Smooth muscle cell (in vitro differentiated cells): ENCODE measurements at regions not wholly inside any gene's neighbourhood (a gene's known extent, or its start where the extent isn't known, plus 50 kb on each side); places are given as distances from the start of the nearest gene placed in this dataset.

ENCODE experiments used
- DNase-seq: peaks from one replicate; lab custom pipeline; 2025; ENCODE audit not compliant: unreplicated experiment; lab: John Stamatoyannopoulos, UW
- H2AFZ ChIP-seq: fragments of 200-600 bp; sonication (generic); 2 replicates; pipeline ENCODE4 v1.6.0; 2016; ENCODE audit warnings: antibody characterized with exemption, low read depth, mild to moderate bottlenecking
- H3F3A ChIP-seq: fragments of 200-600 bp; sonication (generic); 2 replicates; pipeline ENCODE4 v1.6.0; 2017; ENCODE audit warnings: antibody characterized with exemption, low read depth
- H3K27ac ChIP-seq: fragments of 200-600 bp; sonication (generic); 2 replicates; pipeline ENCODE4 v1.5.1; 2016; ENCODE audit warnings: low read depth, mild to moderate bottlenecking
- H3K27me3 ChIP-seq: fragments of 200-600 bp; sonication (generic); 2 replicates; pipeline ENCODE4 v1.6.1; 2016; ENCODE audit warnings: low read depth, mild to moderate bottlenecking
- H3K36me3 ChIP-seq: fragments of 200-600 bp; sonication (generic); 2 replicates; pipeline ENCODE4 v1.5.1; 2016; ENCODE audit warnings: low read depth
- H3K4me1 ChIP-seq: fragments of 200-600 bp; sonication (generic); 2 replicates; pipeline ENCODE4 v1.5.1; 2016; ENCODE audit warnings: low read depth
- H3K4me2 ChIP-seq: fragments of 200-600 bp; sonication (generic); 2 replicates; pipeline ENCODE4 v1.6.0; 2016; ENCODE audit warnings: mild to moderate bottlenecking
- H3K4me3 ChIP-seq: fragments of 200-600 bp; sonication (generic); 2 replicates; pipeline ENCODE4 v1.5.1; 2016; ENCODE audit warnings: mild to moderate bottlenecking
- H3K79me2 ChIP-seq: fragments of 200-600 bp; sonication (generic); 2 replicates; pipeline ENCODE4 v1.6.0; 2016; ENCODE audit warnings: low read depth, mild to moderate bottlenecking
- H3K9ac ChIP-seq: fragments of 200-600 bp; sonication (generic); 2 replicates; pipeline ENCODE4 v1.6.0; 2016; ENCODE audit warnings: low read depth
- H3K9me3 ChIP-seq: fragments of 200-600 bp; sonication (generic); replicated peaks from 2 replicates; pipeline ENCODE4 v1.5.1; 2016; ENCODE audit warnings: low read depth
- H4K20me1 ChIP-seq: fragments of 200-600 bp; sonication (generic); 2 replicates; pipeline ENCODE4 v1.6.0; 2016; ENCODE audit warnings: low read depth
- CTCF ChIP-seq: fragments of 200-600 bp; sonication (generic); IDR thresholded peaks from 2 replicates; pipeline ENCODE4 v1.5.1; 2017; ENCODE audit warnings: borderline replicate concordance, mild to moderate bottlenecking, antibody characterized with exemption; ENCODE audit not compliant: insufficient read depth, poor library complexity, severe bottlenecking
- WGBS: methylation state at CpG from one replicate; pipeline ENCODE4 v1.1.7; 2016; ENCODE audit warnings: low lambda C conversion rate; 5-methylcytosine and 5-hydroxymethylcytosine counted together

- no peaks in the 10 kb centered on the region for H3F3A ChIP-seq
- H3K27ac ChIP-seq: no peak overlapping the region
- H3K9ac ChIP-seq: no peak overlapping the region
- no peaks in the 10 kb centered on the region for H3K9me3 ChIP-seq
- no peak overlapping the region for H3K4me3 ChIP-seq
- no peaks in the 10 kb centered on the region for H3K4me1 ChIP-seq
- no peaks in the 10 kb centered on the region for H3K79me2 ChIP-seq
- H3K36me3 ChIP-seq: no peaks in the 10 kb centered on the region
- H2AFZ ChIP-seq: no peak overlapping the region
- no peak for DNase-seq
- H4K20me1 ChIP-seq: no peaks in the 10 kb centered on the region
- H3K4me2 ChIP-seq: no peak overlapping the region
- TF ChIP-seq CTCF: no peak
- H3K27me3 ChIP-seq: no peaks in the 10 kb centered on the region
- WGBS: 79% methylated on average over 5 of the region's 5 CpGs
Measured at GRCh38 chr11:26849036-26849435, 127.2 kb upstream of the SLC5A12 start.

- H3K4me2 ChIP-seq: no peak overlapping the region
- no peaks in the 10 kb centered on the region for H3F3A ChIP-seq
- no peaks in the 10 kb centered on the region for H3K9me3 ChIP-seq
- no peak for TF ChIP-seq CTCF
- H3K4me1 ChIP-seq: no peaks in the 10 kb centered on the region
- H3K27ac ChIP-seq: no peak overlapping the region
- no peak overlapping the region for H3K9ac ChIP-seq
- no peaks in the 10 kb centered on the region for H3K36me3 ChIP-seq
- no peaks in the 10 kb centered on the region for H4K20me1 ChIP-seq
- H3K4me3 ChIP-seq: no peak overlapping the region
- no peaks in the 10 kb centered on the region for H3K79me2 ChIP-seq
- DNase-seq: no peak
- H2AFZ ChIP-seq: no peak overlapping the region
- 90% methylated on average over 3 of the region's 3 CpGs for whole genome bisulfite sequencing
- no peaks in the 10 kb centered on the region for H3K27me3 ChIP-seq
Measured at GRCh38 chr11:26851291-26851690, 129.4 kb upstream of the SLC5A12 start.

- 94% methylated on average over 4 of the region's 4 CpGs for WGBS
- Histone ChIP-seq H3K4me2 (no peak overlapping the region), H3K4me3 (no peak overlapping the region), H3K9me3 (no peaks in the 10 kb centered on the region), H3K36me3 (no peaks in the 10 kb centered on the region), H3K9ac (no peak overlapping the region), H3K4me1 (no peaks in the 10 kb centered on the region), H4K20me1 (no peaks in the 10 kb centered on the region), H2AFZ (no peak overlapping the region), H3K79me2 (no peaks in the 10 kb centered on the region), H3K27me3 (no peaks in the 10 kb centered on the region), H3F3A (no peaks in the 10 kb centered on the region), H3K27ac (no peak overlapping the region)
- no peak for TF ChIP-seq CTCF
- no peak for DNase-seq
Measured at GRCh38 chr11:26851696-26852095, 129.8 kb upstream of the SLC5A12 start.

- DNase-seq: no peak
- no peaks in the 10 kb centered on the region for H4K20me1 ChIP-seq
- H3K9me3 ChIP-seq: no peaks in the 10 kb centered on the region
- no peaks in the 10 kb centered on the region for H3K27me3 ChIP-seq
- H3K27ac ChIP-seq: no peak overlapping the region
- no peak overlapping the region for H3K9ac ChIP-seq
- H3K4me1 ChIP-seq: no peaks in the 10 kb centered on the region
- TF ChIP-seq CTCF: no peak
- no peak overlapping the region for H3K4me2 ChIP-seq
- no peaks in the 10 kb centered on the region for H3F3A ChIP-seq
- H3K79me2 ChIP-seq: no peaks in the 10 kb centered on the region
- H3K4me3 ChIP-seq: no peak overlapping the region
- no peak overlapping the region for H2AFZ ChIP-seq
- no peaks in the 10 kb centered on the region for H3K36me3 ChIP-seq
Measured at GRCh38 chr11:26858098-26858497, 135.8 kb upstream of the FIBIN start.
